ENCODE measurements at regions not wholly inside any gene's neighbourhood (a gene's known extent, or its start where the extent isn't known, plus 50 kb on each side); places are given as distances from the start of the nearest gene placed in this dataset.

GRCh38 chr5:120016717-120017382 lies 387.5 kb downstream of the FAM170A start:
- DNase-seq, result no peak

GRCh38 chr5:120017513-120017912 lies 388.2 kb downstream of the FAM170A start:
- no peak for DNase-seq

GRCh38 chr5:120035181-120035580 lies 405.8 kb downstream of the FAM170A start:
- no peak for DNase-seq

- DNase-seq, result no peak
Measured at GRCh38 chr5:120035815-120036577, 406.6 kb downstream of the FAM170A start.

- no peak for DNase-seq
Measured at GRCh38 chr5:120037451-120037850, 408.1 kb downstream of the FAM170A start.

GRCh38 chr5:120039111-120039510 lies 409.8 kb downstream of the FAM170A start:
- no peak for DNase-seq

GRCh38 chr5:120043431-120043830 lies 414.1 kb downstream of the FAM170A start:
- DNase-seq, result no peak

- DNase-seq, result no peak
Measured at GRCh38 chr5:120052916-120053828, 410.9 kb upstream of the PRR16 start.

GRCh38 chr5:120053841-120054240 lies 410.3 kb upstream of the PRR16 start:
- DNase-seq, result no peak

GRCh38 chr5:120055858-120056257 lies 408.2 kb upstream of the PRR16 start:
- no peak for DNase-seq

GRCh38 chr5:120062515-120062917 lies 401.6 kb upstream of the PRR16 start:
- DNase-seq, result no peak

GRCh38 chr5:120072068-120072761 lies 391.9 kb upstream of the PRR16 start:
- no peak for DNase-seq

GRCh38 chr5:120073722-120074121 lies 390.4 kb upstream of the PRR16 start:
- no peak for DNase-seq

- no peak for DNase-seq
Measured at GRCh38 chr5:120080781-120081180, 383.3 kb upstream of the PRR16 start.

- DNase-seq, result no peak
Measured at GRCh38 chr5:120082316-120083068, 381.6 kb upstream of the PRR16 start.

GRCh38 chr5:120083851-120084542 lies 380.1 kb upstream of the PRR16 start:
- DNase-seq, result no peak

- DNase-seq, result no peak
Measured at GRCh38 chr5:120084543-120084870, 379.6 kb upstream of the PRR16 start.

- DNase-seq, result no peak
Measured at GRCh38 chr5:120086081-120086480, 378.0 kb upstream of the PRR16 start.

GRCh38 chr5:120088412-120088811 lies 375.7 kb upstream of the PRR16 start:
- no peak for DNase-seq

GRCh38 chr5:120088836-120089235 lies 375.3 kb upstream of the PRR16 start:
- DNase-seq, result no peak

- no peak for DNase-seq
Measured at GRCh38 chr5:120091376-120091948, 372.6 kb upstream of the PRR16 start.
